GM23248 (cell line): ENCODE measurements at regions not wholly inside any gene's neighbourhood (a gene's known extent, or its start where the extent isn't known, plus 50 kb on each side); places are given as distances from the start of the nearest gene placed in this dataset.
A peak's percentile ranks its signal among the peaks of the same experiment; 100 is the strongest.

ENCODE experiments used
- DNase-seq: peaks from one replicate; pipeline ENCODE4 v3.0.0-alpha.2; 2015
- H2AFZ ChIP-seq: fragments of 200-600 bp; sonication (generic); 2 replicates; pipeline ENCODE4 v1.6.1; 2016; ENCODE audit warnings: antibody characterized with exemption
- H3F3A ChIP-seq: fragments of 200-600 bp; sonication (generic); 2 replicates; pipeline ENCODE4 v1.6.1; 2016; ENCODE audit warnings: mild to moderate bottlenecking, antibody characterized with exemption, mixed run types; ENCODE audit not compliant: insufficient read depth
- H3K27ac ChIP-seq: fragments of 200-600 bp; sonication (generic); 2 replicates; pipeline ENCODE4 v1.5.1; 2016; ENCODE audit warnings: mild to moderate bottlenecking
- H3K27me3 ChIP-seq: fragments of 200-600 bp; sonication (generic); replicated peaks from 2 replicates; pipeline ENCODE4 v1.6.1; 2016; ENCODE audit warnings: mild to moderate bottlenecking; ENCODE audit not compliant: insufficient read depth
- H3K36me3 ChIP-seq: fragments of 200-600 bp; sonication (generic); 2 replicates; pipeline ENCODE4 v1.6.1; 2016; ENCODE audit warnings: low read depth, mild to moderate bottlenecking
- H3K4me1 ChIP-seq: fragments of 200-600 bp; sonication (generic); 2 replicates; pipeline ENCODE4 v1.6.1; 2016; ENCODE audit warnings: mild to moderate bottlenecking; ENCODE audit not compliant: insufficient read depth
- H3K4me2 ChIP-seq: fragments of 200-600 bp; sonication (generic); one replicate; pipeline ENCODE4 v1.6.1; 2016; ENCODE audit warnings: mild to moderate bottlenecking; ENCODE audit not compliant: unreplicated experiment
- H3K4me3 ChIP-seq: fragments of 200-600 bp; sonication (generic); 2 replicates; pipeline ENCODE4 v1.5.1; 2016; ENCODE audit warnings: mild to moderate bottlenecking
- H3K79me2 ChIP-seq: fragments of 200-600 bp; sonication (generic); 2 replicates; pipeline ENCODE4 v1.6.1; 2016; ENCODE audit warnings: mild to moderate bottlenecking; ENCODE audit not compliant: insufficient read depth
- H3K9ac ChIP-seq: fragments of 200-600 bp; sonication (generic); 2 replicates; pipeline ENCODE4 v1.6.1; 2016; ENCODE audit warnings: mild to moderate bottlenecking
- H3K9me2 ChIP-seq: fragments of 200-600 bp; sonication (generic); 2 replicates; pipeline ENCODE4 v1.6.1; 2016; ENCODE audit warnings: mixed run types, mild to moderate bottlenecking, moderate library complexity; ENCODE audit not compliant: insufficient read depth
- H3K9me3 ChIP-seq: fragments of 200-600 bp; sonication (generic); one replicate; pipeline ENCODE4 v1.6.1; 2017; ENCODE audit warnings: low read depth
- H4K20me1 ChIP-seq: fragments of 200-600 bp; sonication (generic); 2 replicates; pipeline ENCODE4 v1.6.0; 2016; ENCODE audit not compliant: insufficient read depth
- EZH2 ChIP-seq: fragments of 200-600 bp; sonication (generic); IDR thresholded peaks from 2 replicates; pipeline ENCODE4 v1.6.1; 2018; ENCODE audit warnings: antibody characterized with exemption, mild to moderate bottlenecking; ENCODE audit not compliant: insufficient read depth, poor library complexity, severe bottlenecking
- EZH2phosphoT487 ChIP-seq: fragments of 200-600 bp; sonication (generic); IDR thresholded peaks from 2 replicates; pipeline ENCODE4 v1.6.1; 2018; ENCODE audit warnings: antibody characterized with exemption, moderate library complexity, mild to moderate bottlenecking, low read depth; ENCODE audit not compliant: insufficient read depth
- WGBS, 2 experiments: methylation state at CpG; one replicate each; pipeline ENCODE4 v1.1.6; 2015 to 2017; ENCODE audit warnings: low lambda C conversion rate in 2 of 2, low coverage in 1 of 2; ENCODE audit errors: missing lambda C conversion rate in 2 of 2; 5-methylcytosine and 5-hydroxymethylcytosine counted together
- in situ Hi-C: fragments of 300-500 bp; cut with MboI; formaldehyde crosslinking; loops from 2 replicates; pipeline ENCODE4 v1.15.0; 2020

DNA sequence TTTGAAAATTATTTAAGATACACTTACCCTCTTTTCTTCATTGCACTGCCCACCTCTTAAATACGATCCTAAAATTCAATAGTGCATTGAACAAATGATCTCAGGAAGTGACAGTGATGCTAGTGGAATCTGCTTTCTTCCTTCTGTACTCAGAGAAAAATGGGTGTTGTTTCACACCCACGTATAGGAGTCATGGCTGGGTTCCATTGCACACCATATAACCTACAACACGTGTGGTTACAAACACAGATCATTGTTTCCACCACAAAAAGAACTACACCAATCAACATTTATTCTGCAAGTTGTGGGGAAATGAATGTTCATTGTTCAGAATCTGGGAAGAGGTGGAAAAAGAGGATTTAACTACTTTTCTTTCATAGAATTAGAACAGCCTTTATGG lies 275.9 kb downstream of the MAN2A1 start:
- Histone ChIP-seq H3F3A (no peaks in the 10 kb centered on the region), H3K79me2 (no peaks in the 10 kb centered on the region), H3K36me3 (no peaks in the 10 kb centered on the region), H2AFZ (no peak overlapping the region), H3K9ac (no peak overlapping the region), H3K4me1 (no peaks in the 10 kb centered on the region), H3K27me3 (no peaks in the 10 kb centered on the region), H3K9me2 (no peaks in the 10 kb centered on the region), H3K4me2 (no peak overlapping the region), H3K27ac (no peak overlapping the region), H4K20me1 (no peaks in the 10 kb centered on the region), H3K4me3 (no peak overlapping the region), H3K9me3 (no peaks in the 10 kb centered on the region)
- WGBS, 2 experiments = 49 to 59% methylated on average over 3 of the region's 3 CpGs
- no peak for TF ChIP-seq EZH2
- TF ChIP-seq EZH2phosphoT487 = no peak
- no peak for DNase-seq
- in situ Hi-C loops = no loop called here

DNA sequence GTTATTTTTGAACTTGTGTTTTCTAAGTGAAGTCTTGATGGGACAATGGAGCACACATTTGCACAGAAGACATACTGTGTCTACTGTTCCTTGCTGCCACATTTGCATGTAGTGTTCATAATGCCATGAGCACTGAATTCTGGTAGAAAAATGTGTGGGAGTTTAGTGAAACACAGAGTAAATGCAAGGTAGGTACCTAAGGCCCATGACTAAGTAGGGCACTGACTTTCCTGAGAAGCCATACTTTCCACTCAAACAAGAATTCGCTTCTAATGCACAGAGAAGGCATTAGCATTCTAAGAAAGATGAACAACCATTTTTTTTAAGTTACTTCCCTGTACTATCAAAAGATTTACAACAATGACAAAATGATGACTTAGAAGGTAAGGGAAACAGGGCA lies 282.2 kb downstream of the MAN2A1 start:
- WGBS, 2 experiments = 46 to 63% methylated on average over 1 of the region's 1 CpG
- no peaks in the 10 kb centered on the region for H3K9me2 ChIP-seq
- H2AFZ ChIP-seq = no peak overlapping the region
- TF ChIP-seq EZH2 = no peak
- TF ChIP-seq EZH2phosphoT487 = no peak
- no peak overlapping the region for H3K9ac ChIP-seq
- H3F3A ChIP-seq = no peaks in the 10 kb centered on the region
- H3K9me3 ChIP-seq = no peaks in the 10 kb centered on the region
- no peaks in the 10 kb centered on the region for H3K79me2 ChIP-seq
- no peaks in the 10 kb centered on the region for H4K20me1 ChIP-seq
- H3K27me3 ChIP-seq = no peaks in the 10 kb centered on the region
- H3K27ac ChIP-seq = no peak overlapping the region
- H3K4me1 ChIP-seq = no peaks in the 10 kb centered on the region
- no peak overlapping the region for H3K4me2 ChIP-seq
- no peaks in the 10 kb centered on the region for H3K36me3 ChIP-seq
- no peak overlapping the region for H3K4me3 ChIP-seq
- in situ Hi-C loops = no loop called here
- no peak for DNase-seq

DNA sequence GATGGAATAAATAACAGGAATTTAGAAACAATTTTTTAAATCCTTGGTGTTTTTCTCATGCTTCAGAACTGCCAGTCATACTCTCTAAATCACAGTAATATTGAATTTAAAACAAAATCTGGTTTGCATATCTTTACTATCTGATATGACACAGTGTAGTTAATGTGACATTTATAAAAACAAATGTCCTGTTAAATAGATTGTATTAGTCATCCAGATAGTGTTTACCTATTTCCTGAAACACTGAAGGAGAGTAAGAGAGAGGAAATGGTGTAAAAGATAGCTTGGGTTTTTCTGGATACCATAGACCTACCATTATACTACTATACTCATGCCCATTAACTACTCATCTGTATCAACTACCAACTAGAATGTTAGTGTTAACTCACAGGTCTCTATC lies 292.3 kb downstream of the MAN2A1 start:
- Histone ChIP-seq H3K27ac (no peak overlapping the region), H3K27me3 (no peaks in the 10 kb centered on the region), H3K9me2 (no peaks in the 10 kb centered on the region; the same call in 1 of the 2 replicates), H3K36me3 (no peaks in the 10 kb centered on the region), H4K20me1 (no peaks in the 10 kb centered on the region), H3K4me1 (no peaks in the 10 kb centered on the region), H3K4me2 (no peak overlapping the region), H3F3A (no peaks in the 10 kb centered on the region), H3K9ac (no peak overlapping the region), H3K79me2 (no peaks in the 10 kb centered on the region), H3K9me3 (no peaks in the 10 kb centered on the region), H3K4me3 (no peak overlapping the region), H2AFZ (no peak overlapping the region)
- DNase-seq = no peak
- in situ Hi-C loops = no loop called here
- TF ChIP-seq EZH2 = no peak

DNA sequence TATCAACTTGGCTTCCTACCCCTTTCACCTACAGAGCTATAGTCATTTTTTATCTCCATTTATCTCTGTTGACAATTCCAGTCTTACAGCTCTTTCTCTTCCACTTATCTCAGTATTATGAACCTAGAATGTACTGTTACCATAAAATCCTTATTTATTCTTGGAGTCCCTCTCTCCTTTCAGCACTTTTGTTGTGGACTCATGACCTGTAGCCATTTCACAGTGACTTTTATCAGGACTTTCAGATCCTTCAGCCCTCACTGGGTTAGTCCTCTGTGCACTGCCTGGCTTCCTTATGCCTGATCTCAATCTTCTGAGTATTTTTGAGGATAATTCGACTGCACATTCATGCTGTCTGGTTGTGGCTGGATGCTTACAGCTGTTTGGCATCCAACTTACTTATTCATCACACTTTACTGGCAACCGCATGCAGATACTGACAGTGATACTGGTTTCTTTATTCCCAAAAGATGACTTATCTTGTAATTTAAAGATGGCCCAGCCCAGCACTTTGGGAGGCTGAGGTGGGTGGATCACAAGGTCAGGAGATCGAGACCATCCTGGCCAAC lies 293.3 kb downstream of the MAN2A1 start:
- no peaks in the 10 kb centered on the region for H3K36me3 ChIP-seq
- DNase-seq = peak; percentile 53
- no peak overlapping the region for H3K4me3 ChIP-seq
- no peaks in the 10 kb centered on the region for H3F3A ChIP-seq
- 45 to 47% methylated on average over 3 of the region's 3 CpGs for WGBS, 2 experiments
- in situ Hi-C loops = no loop called here
- H3K4me2 ChIP-seq = no peak overlapping the region
- no peak overlapping the region for H2AFZ ChIP-seq
- TF ChIP-seq EZH2 = no peak
- TF ChIP-seq EZH2phosphoT487 = no peak
- no peaks in the 10 kb centered on the region for H3K27me3 ChIP-seq
- no peaks in the 10 kb centered on the region; the same call in 1 of the 2 replicates for H3K9me2 ChIP-seq
- no peaks in the 10 kb centered on the region for H3K79me2 ChIP-seq
- H3K9ac ChIP-seq = no peak overlapping the region
- H3K9me3 ChIP-seq = no peaks in the 10 kb centered on the region
- H4K20me1 ChIP-seq = no peaks in the 10 kb centered on the region
- H3K27ac ChIP-seq = no peak overlapping the region
- no peaks in the 10 kb centered on the region for H3K4me1 ChIP-seq

DNA sequence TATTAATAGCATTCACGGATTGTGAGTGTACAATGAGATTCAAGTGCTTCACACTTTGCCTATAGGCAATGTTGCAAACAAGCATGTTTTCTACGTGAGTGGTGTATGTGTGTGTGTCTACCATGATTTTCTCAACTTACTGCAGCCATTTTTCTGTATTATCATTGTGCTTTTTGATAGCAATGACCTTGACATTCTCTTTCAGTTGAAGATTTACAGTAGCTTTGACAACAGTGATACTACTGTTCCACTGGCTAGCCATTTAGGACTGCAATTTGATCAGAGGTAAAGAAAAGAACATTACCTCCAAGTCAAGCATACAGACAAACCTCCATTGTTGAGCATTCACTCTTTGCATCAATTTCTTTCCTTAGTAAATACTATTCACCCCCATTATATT lies 297.0 kb downstream of the MAN2A1 start:
- no peak for DNase-seq
- H3K9me3 ChIP-seq = no peaks in the 10 kb centered on the region
- no peaks in the 10 kb centered on the region for H4K20me1 ChIP-seq
- H2AFZ ChIP-seq = no peak overlapping the region
- 49 to 54% methylated on average over 2 of the region's 2 CpGs for WGBS, 2 experiments
- no peak overlapping the region for H3K9ac ChIP-seq
- in situ Hi-C loops = no loop called here
- no peaks in the 10 kb centered on the region for H3K4me1 ChIP-seq
- H3K79me2 ChIP-seq = no peaks in the 10 kb centered on the region
- no peak overlapping the region for H3K4me2 ChIP-seq
- no peaks in the 10 kb centered on the region for H3K27me3 ChIP-seq
- TF ChIP-seq EZH2phosphoT487 (no peak), EZH2 (no peak)
- H3K4me3 ChIP-seq = no peak overlapping the region
- no peak overlapping the region for H3K27ac ChIP-seq
- H3K9me2 ChIP-seq = no peaks in the 10 kb centered on the region
- H3F3A ChIP-seq = no peaks in the 10 kb centered on the region
- H3K36me3 ChIP-seq = no peaks in the 10 kb centered on the region
